Spinal cord (tissue), 9 donors: ENCODE measurements at regions not wholly inside any gene's neighbourhood (a gene's known extent, or its start where the extent isn't known, plus 50 kb on each side); places are given as distances from the start of the nearest gene placed in this dataset.
A peak's percentile ranks its signal among the peaks of the same experiment; 100 is the strongest.

Source experiments
- DNase-seq, 6 donors: peaks; one replicate each; pipeline versions ENCODE4 v3.0.0 to v3.0.0-alpha.2; 2013 to 2015; ENCODE audit warnings: low spot score in 6 of 6, low read depth in 4 of 6
- H3K27ac ChIP-seq: one replicate; pipeline ENCODE4 v1.5.1; 2013; ENCODE audit warnings: low read depth, low read length, control low read depth
- H3K27me3 ChIP-seq: one replicate; pipeline ENCODE4 v1.6.1; 2013; ENCODE audit warnings: low read length; ENCODE audit not compliant: control insufficient read depth, insufficient read depth
- H3K36me3 ChIP-seq: one replicate; pipeline ENCODE4 v1.6.1; 2013; ENCODE audit warnings: low read length; ENCODE audit not compliant: control insufficient read depth, insufficient read depth
- H3K4me1 ChIP-seq: one replicate; pipeline ENCODE4 v1.6.1; 2013; ENCODE audit warnings: low read length; ENCODE audit not compliant: control insufficient read depth, insufficient read depth
- H3K4me3 ChIP-seq: one replicate; pipeline ENCODE4 v1.5.1; 2013; ENCODE audit warnings: low read depth, low read length, control low read depth
- H3K9me3 ChIP-seq: one replicate; pipeline ENCODE4 v1.6.1; 2013; ENCODE audit warnings: low read length; ENCODE audit not compliant: control insufficient read depth, insufficient read depth
- WGBS: methylation state at CpG from one replicate; pipeline ENCODE4 v1.1.5; 2013; ENCODE audit warnings: missing lambda C conversion rate; ENCODE audit not compliant: insufficient coverage; 5-methylcytosine and 5-hydroxymethylcytosine counted together
- donor health status: healthy.

GRCh38 chr10:130404476-130405055, 268.4 kb downstream of the GLRX3 start:
- no peak overlapping the region for H3K27ac ChIP-seq
- no peaks in the 10 kb centered on the region for H3K9me3 ChIP-seq
- H3K4me3 ChIP-seq, result no peak overlapping the region
- H3K36me3 ChIP-seq, result no peaks in the 10 kb centered on the region
- peak in 1 of 6 donors; percentile 37 for DNase-seq
- H3K27me3 ChIP-seq, result no peaks in the 10 kb centered on the region
- WGBS, result 22% methylated on average over 1 of the region's 5 CpGs
- H3K4me1 ChIP-seq, result peaks cover 8% of the 10 kb centered on the region

- 93% methylated on average over 3 of the region's 4 CpGs for WGBS
- peaks cover 10% of the 10 kb centered on the region for H3K4me1 ChIP-seq
- H3K4me3 ChIP-seq, result no peak overlapping the region
- H3K27ac ChIP-seq, result no peak overlapping the region
- H3K36me3 ChIP-seq, result no peaks in the 10 kb centered on the region
- no peaks in the 10 kb centered on the region for H3K27me3 ChIP-seq
- no peak for DNase-seq
- no peaks in the 10 kb centered on the region for H3K9me3 ChIP-seq
These were observed 270.9 kb downstream of the GLRX3 start for GRCh38 chr10:130407052-130407451.

GRCh38 chr10:130409331-130409730, 273.1 kb downstream of the GLRX3 start:
- no peak overlapping the region for H3K27ac ChIP-seq
- peak in 5 of 6 donors; percentile 11 to 88 (median 44) for DNase-seq
- WGBS, result 21% methylated on average over 10 of the region's 11 CpGs
- peaks cover 10% of the 10 kb centered on the region for H3K4me1 ChIP-seq
- H3K4me3 ChIP-seq, result no peak overlapping the region
- H3K9me3 ChIP-seq, result no peaks in the 10 kb centered on the region
- no peaks in the 10 kb centered on the region for H3K27me3 ChIP-seq
- no peaks in the 10 kb centered on the region for H3K36me3 ChIP-seq

- peaks cover 10% of the 10 kb centered on the region for H3K4me1 ChIP-seq
- no peak overlapping the region for H3K27ac ChIP-seq
- H3K27me3 ChIP-seq, result no peaks in the 10 kb centered on the region
- no peaks in the 10 kb centered on the region for H3K9me3 ChIP-seq
- no peak overlapping the region for H3K4me3 ChIP-seq
- 91% methylated on average over 8 of the region's 10 CpGs for WGBS
- no peaks in the 10 kb centered on the region for H3K36me3 ChIP-seq
- DNase-seq, result no peak
These were observed 273.7 kb downstream of the GLRX3 start for GRCh38 chr10:130409931-130410330.

- peaks cover 10% of the 10 kb centered on the region for H3K4me1 ChIP-seq
- no peaks in the 10 kb centered on the region for H3K36me3 ChIP-seq
- no CpG with 5 or more reads among the region's 13 CpGs for WGBS
- H3K4me3 ChIP-seq, result no peak overlapping the region
- no peaks in the 10 kb centered on the region for H3K27me3 ChIP-seq
- H3K9me3 ChIP-seq, result no peaks in the 10 kb centered on the region
- no peak for DNase-seq
- H3K27ac ChIP-seq, result no peak overlapping the region
These were observed 275.4 kb downstream of the GLRX3 start for GRCh38 chr10:130411496-130412085.

GRCh38 chr10:130412317-130412716, 276.1 kb downstream of the GLRX3 start:
- 83% methylated on average over 3 of the region's 5 CpGs for WGBS
- DNase-seq, result no peak

GRCh38 chr10:130416334-130417150, 280.4 kb downstream of the GLRX3 start:
- 92% methylated on average over 9 of the region's 9 CpGs for WGBS

More at GRCh38 chr10:130412317-130412716, 276.1 kb downstream of the GLRX3 start:
- no peaks in the 10 kb centered on the region for H3K9me3 ChIP-seq
- H3K4me3 ChIP-seq, result no peak overlapping the region
- peaks cover 10% of the 10 kb centered on the region for H3K4me1 ChIP-seq
- no peaks in the 10 kb centered on the region for H3K36me3 ChIP-seq
- no peak overlapping the region for H3K27ac ChIP-seq
- H3K27me3 ChIP-seq, result no peaks in the 10 kb centered on the region

GRCh38 chr10:130418731-130419130, 282.5 kb downstream of the GLRX3 start:
- no peak overlapping the region for H3K4me3 ChIP-seq
- DNase-seq, result no peak
- H3K27ac ChIP-seq, result no peak overlapping the region
- no peaks in the 10 kb centered on the region for H3K4me1 ChIP-seq
- H3K27me3 ChIP-seq, result no peaks in the 10 kb centered on the region
- 96% methylated on average over 6 of the region's 10 CpGs for WGBS
- no peaks in the 10 kb centered on the region for H3K9me3 ChIP-seq
- no peaks in the 10 kb centered on the region for H3K36me3 ChIP-seq

More at GRCh38 chr10:130416334-130417150, 280.4 kb downstream of the GLRX3 start:
- no peak overlapping the region for H3K27ac ChIP-seq
- H3K27me3 ChIP-seq, result no peaks in the 10 kb centered on the region
- no peaks in the 10 kb centered on the region for H3K36me3 ChIP-seq
- DNase-seq, result no peak
- no peak overlapping the region for H3K4me3 ChIP-seq
- H3K4me1 ChIP-seq, result no peaks in the 10 kb centered on the region
- H3K9me3 ChIP-seq, result no peaks in the 10 kb centered on the region

- 81% methylated on average over 9 of the region's 9 CpGs for WGBS
- H3K4me3 ChIP-seq, result no peak overlapping the region
- DNase-seq, result no peak
- H3K27ac ChIP-seq, result no peak overlapping the region
- H3K9me3 ChIP-seq, result no peaks in the 10 kb centered on the region
- no peaks in the 10 kb centered on the region for H3K36me3 ChIP-seq
- H3K27me3 ChIP-seq, result no peaks in the 10 kb centered on the region
- no peaks in the 10 kb centered on the region for H3K4me1 ChIP-seq
These were observed 285.7 kb downstream of the GLRX3 start for GRCh38 chr10:130421909-130422308.
